GM12878 (cell line): ENCODE measurements at regions not wholly inside any gene's neighbourhood (a gene's known extent, or its start where the extent isn't known, plus 50 kb on each side); places are given as distances from the start of the nearest gene placed in this dataset.

Experiments
- ATAC-seq: fragments of 200-7000 bp; cut with Tn5 transposase; 3 replicates; pipeline ENCODE4 v1.9.1; 2020; ENCODE audit warnings: mild to moderate bottlenecking, moderate library complexity
- BruUV-seq: library from RNA; stranded (reverse); fragments of 400-500 nt; replicated peaks from 2 replicates; lab custom pipeline; 2021; lab: Mats Ljungman, UMichigan
- CTCF ChIA-PET: fragments of 300-600 bp; sonication (Branson Sonifier 250); formaldehyde crosslinking; extraction: SDS; loops from one replicate; lab custom pipeline; 2021; ENCODE audit warnings: inconsistent platforms; lab: Yijun Ruan, JAX
- POLR2A ChIA-PET: fragments of 350-600 bp; formaldehyde crosslinking; extraction: SDS; loops from one replicate; lab custom pipeline; 2021; ENCODE audit warnings: inconsistent platforms; lab: Charles Lee
- RAD21 ChIA-PET: fragments of 300-600 bp; sonication (Branson Sonifier 250); formaldehyde crosslinking; loops from one replicate; lab custom pipeline; 2023; ENCODE audit warnings: antibody characterized with exemption; ENCODE audit not compliant: unreplicated experiment; lab: Charles Lee
- SMC1A ChIA-PET: fragments of 300-600 bp; sonication (Branson Sonifier 250); formaldehyde crosslinking; loops from one replicate; lab custom pipeline; 2023; ENCODE audit not compliant: unreplicated experiment, uncharacterized antibody; lab: Charles Lee
- DNase-seq: peaks from one replicate; pipeline ENCODE4 v3.0.0-alpha.2; 2011; ENCODE audit warnings: low read depth, low spot score
- FAIRE-seq: peaks from 3 replicates; lab custom pipeline; 2011; peaks lifted over from hg19 to GRCh38; lab: Jason Lieb, UNC
- H2AFZ ChIP-seq: 2 replicates; pipeline ENCODE4 v1.6.0; 2011; ENCODE audit warnings: low read depth, low read length, control low read depth; ENCODE audit not compliant: control insufficient read depth
- H3K27ac ChIP-seq: 2 replicates; pipeline ENCODE4 v1.5.1; 2011; ENCODE audit warnings: control low read depth; ENCODE audit not compliant: control insufficient read depth, insufficient read depth
- H3K27me3 ChIP-seq, 2 experiments: replicated peaks in 1 of 2; 2 replicates each; pipeline versions ENCODE4 v1.6.0 to v1.6.1; 2011; ENCODE audit warnings: low read length in 1 of 2; ENCODE audit not compliant: control insufficient read depth in 2 of 2, insufficient read depth in 2 of 2
- H3K36me3 ChIP-seq, 2 experiments: 2 replicates each; pipeline ENCODE4 v1.5.1; 2011; ENCODE audit warnings: low read length in 1 of 2; ENCODE audit not compliant: control insufficient read depth in 2 of 2, insufficient read depth in 2 of 2
- H3K4me1 ChIP-seq: 2 replicates; pipeline ENCODE4 v1.6.1; 2011; ENCODE audit warnings: mild to moderate bottlenecking, low read length, moderate library complexity, mixed read lengths; ENCODE audit not compliant: control insufficient read depth, insufficient read depth
- H3K4me2 ChIP-seq: 2 replicates; pipeline ENCODE4 v1.6.0; 2011; ENCODE audit warnings: control low read depth; ENCODE audit not compliant: control insufficient read depth, insufficient read depth
- H3K4me3 ChIP-seq: fragments of 200-600 bp; sonication (generic); 2 replicates; pipeline ENCODE4 v1.5.1; 2016
- H3K79me2 ChIP-seq: 2 replicates; pipeline ENCODE4 v1.6.0; 2011; ENCODE audit warnings: low read length; ENCODE audit not compliant: control insufficient read depth, insufficient read depth
- H3K9ac ChIP-seq: 2 replicates; pipeline ENCODE4 v1.8.0; 2011; ENCODE audit warnings: low read length, control low read depth, mixed read lengths; ENCODE audit not compliant: control insufficient read depth, insufficient read depth
- H3K9me3 ChIP-seq: replicated peaks from 3 replicates; pipeline ENCODE4 v1.5.1; 2011; ENCODE audit warnings: mild to moderate bottlenecking, low read length; ENCODE audit not compliant: control insufficient read depth, insufficient read depth
- H4K20me1 ChIP-seq: 2 replicates; pipeline ENCODE4 v1.6.0; 2011; ENCODE audit not compliant: control insufficient read depth, insufficient read depth
- BRCA1 ChIP-seq: IDR thresholded peaks from 2 replicates; pipeline ENCODE4 v1.6.1; 2011; ENCODE audit warnings: low read depth, low read length, improper control_type of control experiment
- MAX ChIP-seq: IDR thresholded peaks from 2 replicates; pipeline ENCODE4 v1.6.1; 2012; ENCODE audit warnings: low read depth, low read length, improper control_type of control experiment
- MXI1 ChIP-seq: fragments of 150-350 bp; IDR thresholded peaks from 2 replicates; pipeline ENCODE4 v1.6.1; 2011; ENCODE audit warnings: low read depth, mild to moderate bottlenecking, inconsistent platforms, low read length, improper control_type of control experiment
- NR2C2 ChIP-seq: IDR thresholded peaks from 2 replicates; pipeline ENCODE4 v1.6.1; 2011; ENCODE audit warnings: borderline replicate concordance, low read depth; ENCODE audit not compliant: control insufficient read depth, insufficient read length
- RELA ChIP-seq: fragments of 450-650 bp; IDR thresholded peaks from 2 replicates; pipeline ENCODE4 v1.8.0; 2014; ENCODE audit warnings: borderline replicate concordance; ENCODE audit not compliant: partially characterized antibody
- RFX5 ChIP-seq: IDR thresholded peaks from 2 replicates; pipeline ENCODE4 v1.6.1; 2011; ENCODE audit warnings: low read depth, low read length, improper control_type of control experiment
- SPI1 ChIP-seq: IDR thresholded peaks from 2 replicates; pipeline ENCODE4 v1.6.1; 2011; ENCODE audit warnings: low read depth, mild to moderate bottlenecking, low read length, moderate library complexity, borderline replicate concordance; ENCODE audit not compliant: insufficient read depth
- SREBF1 ChIP-seq: IDR thresholded peaks from 2 replicates; pipeline ENCODE4 v1.6.1; 2012; ENCODE audit warnings: mild to moderate bottlenecking, low read length
- ZBED1 ChIP-seq: IDR thresholded peaks from 2 replicates; pipeline ENCODE4 v1.6.1; 2016; ENCODE audit warnings: borderline replicate concordance
- whole genome bisulfite sequencing: methylation state at CpG from one replicate; pipeline ENCODE4 v1.1.6; 2016; ENCODE audit warnings: low lambda C conversion rate; ENCODE audit not compliant: insufficient replicate concordance, insufficient coverage; ENCODE audit errors: missing lambda C conversion rate; 5-methylcytosine and 5-hydroxymethylcytosine counted together
- in situ Hi-C: fragments of 300-500 bp; cut with MboI; formaldehyde crosslinking; loops from 9 replicates; pipeline ENCODE4 v1.14.3; 2018; ENCODE audit warnings: mixed read lengths
- intact Hi-C: fragments of 100-400 bp; cut with micrococcal nuclease; formaldehyde crosslinking; loops from one replicate; pipeline ENCODE4 v1.14.2; 2022; ENCODE audit not compliant: unreplicated experiment
- TF ChIP-seq, protein P1 (sequence below): IDR thresholded peaks from 2 replicates; pipeline ENCODE4 v1.6.1; 2011; ENCODE audit warnings: low read depth, low read length, improper control_type of control experiment, borderline replicate concordance

DNA sequence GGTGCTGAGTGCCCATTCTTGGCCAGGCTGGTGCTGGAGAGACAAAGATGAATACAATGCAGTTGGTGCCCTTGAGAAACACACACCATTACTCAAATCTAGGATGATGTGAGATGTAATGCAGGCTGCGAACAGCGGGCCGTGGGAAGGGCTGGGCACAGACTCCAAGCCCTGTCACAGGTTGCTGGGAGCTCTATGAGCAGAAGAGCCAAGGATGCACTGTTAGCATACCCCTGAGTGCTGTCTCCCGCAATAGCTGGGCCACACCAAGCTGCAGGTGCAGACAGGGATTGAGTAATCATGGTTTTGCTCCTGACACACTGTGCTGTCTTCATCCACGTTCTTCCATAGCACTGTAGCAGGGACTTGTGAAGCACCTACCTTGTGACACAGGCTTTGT lies 247.5 kb upstream of the CRY1 start:
- RAD21 ChIA-PET: no interaction called here
- Histone ChIP-seq H3K79me2 (no peaks in the 10 kb centered on the region), H3K9ac (no peak overlapping the region), H4K20me1 (no peaks in the 10 kb centered on the region), H3K27ac (no peak overlapping the region), H3K4me2 (no peak overlapping the region), H3K9me3 (no peaks in the 10 kb centered on the region), H3K27me3 (no peaks in the 10 kb centered on the region; a peak in 2 of 4 replicates), H3K4me3 (no peak overlapping the region), H3K4me1 (no peaks in the 10 kb centered on the region), H3K36me3 (no peaks in the 10 kb centered on the region), H2AFZ (no peak overlapping the region)
- DNase-seq (no peak), ATAC-seq (no peak), FAIRE-seq (no peak)
- TF ChIP-seq ZBED1 (no peak), SREBF1 (no peak), MAX (no peak), BRCA1 (no peak), SPI1 (no peak), NR2C2 (no peak), RFX5 (no peak), RELA (no peak), MXI1 (no peak)
- TF ChIP-seq, protein P1, sequence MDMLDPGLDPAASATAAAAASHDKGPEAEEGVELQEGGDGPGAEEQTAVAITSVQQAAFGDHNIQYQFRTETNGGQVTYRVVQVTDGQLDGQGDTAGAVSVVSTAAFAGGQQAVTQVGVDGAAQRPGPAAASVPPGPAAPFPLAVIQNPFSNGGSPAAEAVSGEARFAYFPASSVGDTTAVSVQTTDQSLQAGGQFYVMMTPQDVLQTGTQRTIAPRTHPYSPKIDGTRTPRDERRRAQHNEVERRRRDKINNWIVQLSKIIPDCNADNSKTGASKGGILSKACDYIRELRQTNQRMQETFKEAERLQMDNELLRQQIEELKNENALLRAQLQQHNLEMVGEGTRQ: no peak
- BruUV-seq: no TSS peak
- SMC1A ChIA-PET: no interaction called here
- in situ Hi-C loops: no loop called here
- CTCF ChIA-PET: no interaction called here
- POLR2A ChIA-PET: no interaction called here
- 17% methylated on average over 5 of the region's 5 CpGs for WGBS
- intact Hi-C loops: no loop called here
